ENCODE measurements at regions not wholly inside any gene's neighbourhood (a gene's known extent, or its start where the extent isn't known, plus 50 kb on each side); places are given as distances from the start of the nearest gene placed in this dataset.

DNA sequence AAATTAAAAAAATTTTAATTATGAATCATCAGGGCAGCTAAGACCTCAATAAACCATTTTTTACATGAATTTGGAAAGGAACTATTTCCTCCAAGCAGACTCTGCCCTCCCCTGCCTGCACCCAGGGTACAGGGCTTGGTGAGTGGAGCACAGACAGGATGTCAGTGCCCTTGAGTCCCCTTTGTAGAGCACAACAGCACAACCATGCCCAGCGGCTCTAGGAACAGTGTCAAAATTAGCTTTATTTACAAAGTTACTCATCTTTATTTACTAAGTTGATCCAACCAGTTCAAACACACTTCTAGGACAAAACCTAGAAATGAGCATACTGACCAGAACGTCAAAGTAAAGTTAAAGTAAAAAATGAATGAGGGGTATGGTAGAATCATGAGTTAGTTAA, 90.6 kb upstream of the TSC22D2 start:
- DNase-seq (ENCODE audit: low read depth): no peak
- TF ChIP-seq, protein P1, sequence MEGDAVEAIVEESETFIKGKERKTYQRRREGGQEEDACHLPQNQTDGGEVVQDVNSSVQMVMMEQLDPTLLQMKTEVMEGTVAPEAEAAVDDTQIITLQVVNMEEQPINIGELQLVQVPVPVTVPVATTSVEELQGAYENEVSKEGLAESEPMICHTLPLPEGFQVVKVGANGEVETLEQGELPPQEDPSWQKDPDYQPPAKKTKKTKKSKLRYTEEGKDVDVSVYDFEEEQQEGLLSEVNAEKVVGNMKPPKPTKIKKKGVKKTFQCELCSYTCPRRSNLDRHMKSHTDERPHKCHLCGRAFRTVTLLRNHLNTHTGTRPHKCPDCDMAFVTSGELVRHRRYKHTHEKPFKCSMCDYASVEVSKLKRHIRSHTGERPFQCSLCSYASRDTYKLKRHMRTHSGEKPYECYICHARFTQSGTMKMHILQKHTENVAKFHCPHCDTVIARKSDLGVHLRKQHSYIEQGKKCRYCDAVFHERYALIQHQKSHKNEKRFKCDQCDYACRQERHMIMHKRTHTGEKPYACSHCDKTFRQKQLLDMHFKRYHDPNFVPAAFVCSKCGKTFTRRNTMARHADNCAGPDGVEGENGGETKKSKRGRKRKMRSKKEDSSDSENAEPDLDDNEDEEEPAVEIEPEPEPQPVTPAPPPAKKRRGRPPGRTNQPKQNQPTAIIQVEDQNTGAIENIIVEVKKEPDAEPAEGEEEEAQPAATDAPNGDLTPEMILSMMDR (conservative IDR thresholded peaks at IDR 0.05; ENCODE audit: low read length): no peak
- H3K4me3 ChIP-seq (ENCODE audit: low read length): no peak overlapping the region

DNA sequence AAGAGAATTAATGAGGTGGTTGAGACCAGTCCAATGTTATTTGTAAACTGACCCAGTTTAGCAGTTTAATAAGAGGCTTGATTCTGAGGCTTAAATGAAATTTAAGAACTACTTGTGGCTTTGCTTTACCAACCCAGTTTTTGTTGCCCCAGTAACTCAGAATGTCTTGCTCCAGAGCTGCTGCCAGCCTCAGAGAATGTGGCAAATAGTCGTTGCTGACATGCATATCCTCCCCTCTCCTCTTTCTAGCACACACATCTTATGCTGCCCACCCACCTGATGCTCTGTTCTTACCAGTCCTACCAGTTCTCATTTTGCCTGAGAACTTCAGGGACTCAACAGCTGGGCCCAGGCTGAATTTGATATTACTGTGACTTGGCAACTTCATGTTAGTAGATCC, 92.4 kb upstream of the TSC22D2 start:
- no peak for DNase-seq (ENCODE audit: low read depth)
- H3K4me3 ChIP-seq (ENCODE audit: low read length): no peak overlapping the region
- TF ChIP-seq, protein P1 (conservative IDR thresholded peaks at IDR 0.05; ENCODE audit: low read length): no peak

DNA sequence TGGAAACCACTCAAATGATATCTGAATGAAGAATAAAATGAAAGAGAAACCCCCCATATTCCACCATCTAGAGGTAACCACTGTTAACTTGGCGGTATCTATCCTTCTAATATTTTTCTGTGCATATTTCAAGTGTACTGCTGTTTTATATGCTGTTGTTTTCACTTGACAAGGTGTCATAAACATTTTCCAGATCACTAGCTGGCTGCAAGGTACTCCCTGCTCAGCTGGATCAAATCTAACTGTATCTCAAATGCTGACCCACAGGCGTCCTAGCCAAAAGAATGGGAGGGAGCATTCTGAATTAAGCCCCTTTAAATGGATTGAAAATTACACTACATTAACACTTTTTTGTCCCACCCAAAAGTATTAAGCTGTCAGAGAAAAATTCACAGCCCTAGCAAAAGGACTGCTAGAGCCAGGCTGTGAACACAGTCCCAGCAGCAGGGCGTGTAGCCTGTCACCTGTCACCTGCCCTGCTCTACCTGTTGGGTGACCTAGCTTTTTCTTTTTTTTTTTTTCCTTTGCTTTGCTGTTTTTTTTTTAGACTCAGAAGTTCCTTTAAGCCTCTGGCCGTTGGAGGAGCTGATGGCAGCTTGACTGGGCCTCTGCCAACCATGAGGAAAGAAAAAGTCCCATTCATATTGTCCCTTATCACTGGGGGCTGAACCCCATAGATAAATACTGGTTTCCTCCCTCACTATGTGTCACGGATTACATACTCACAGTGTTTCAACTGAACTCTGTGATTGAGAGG, 93.7 kb upstream of the TSC22D2 start:
- no peak for DNase-seq (ENCODE audit: low read depth)

DNA sequence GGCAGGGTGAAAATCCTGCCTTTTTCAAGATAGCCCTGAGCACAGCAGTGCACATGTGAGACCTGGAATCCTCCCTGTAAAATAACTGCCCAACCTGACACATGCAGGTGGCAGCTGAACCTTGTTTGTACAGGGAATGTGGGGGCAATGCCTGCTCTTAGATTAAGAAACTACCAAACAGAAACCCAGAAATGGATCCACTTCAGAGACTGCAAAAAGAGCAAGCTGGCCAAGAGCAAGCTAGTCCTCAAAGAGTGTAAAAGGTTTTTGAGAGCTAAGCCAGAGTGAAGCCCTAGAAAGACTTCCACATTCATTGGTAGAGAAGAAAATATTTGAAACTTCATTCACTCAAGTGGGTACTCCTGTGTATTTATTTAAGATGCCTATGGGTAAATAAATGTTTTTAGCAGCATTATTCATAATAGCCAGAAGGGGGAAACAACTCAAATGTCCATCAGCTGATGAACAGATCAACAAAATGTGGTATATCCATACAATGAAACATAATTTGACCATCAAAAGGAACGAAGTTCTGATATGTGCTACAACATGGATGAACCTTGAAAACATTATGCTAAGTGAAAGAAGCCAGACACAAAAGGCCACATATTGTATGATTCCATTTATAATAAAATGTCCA, 96.0 kb upstream of the TSC22D2 start:
- no peak for DNase-seq (ENCODE audit: low read depth)
- TF ChIP-seq, protein P1 (conservative IDR thresholded peaks at IDR 0.05; ENCODE audit: low read length): 0 out of 2 replicates have a peak, but pooled peaks have one; percentile 1
- H3K4me3 ChIP-seq (ENCODE audit: low read length): no peak overlapping the region

More for the DNA sequence above, 93.7 kb upstream of the TSC22D2 start:
- TF ChIP-seq, protein P1 (conservative IDR thresholded peaks at IDR 0.05; ENCODE audit: low read length): no peak
- H3K4me3 ChIP-seq (ENCODE audit: low read length): no peak overlapping the region

DNA sequence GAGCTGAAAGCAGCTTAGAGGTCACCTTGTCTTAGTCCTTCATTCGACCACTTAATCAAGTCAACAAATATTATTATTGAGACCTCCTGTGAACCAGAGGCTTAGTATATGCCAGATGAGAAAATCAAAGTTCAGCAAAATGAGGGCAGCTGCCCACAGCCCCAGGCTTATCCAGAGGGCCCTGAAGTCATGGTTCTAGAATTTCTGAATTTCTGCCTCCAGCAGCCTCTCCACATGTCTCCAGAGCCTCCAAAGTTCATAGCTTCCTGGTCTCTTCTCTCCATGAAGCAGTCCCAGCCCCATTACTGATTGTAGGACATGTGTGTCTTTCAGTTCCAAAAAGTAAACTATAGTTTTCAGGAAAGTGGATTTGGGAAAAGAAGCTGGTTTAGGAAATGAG, 96.9 kb upstream of the TSC22D2 start:
- TF ChIP-seq, protein P1 (conservative IDR thresholded peaks at IDR 0.05; ENCODE audit: low read length): no peak
- no peak overlapping the region for H3K4me3 ChIP-seq (ENCODE audit: low read length)
- DNase-seq (ENCODE audit: low read depth): no peak

DNA sequence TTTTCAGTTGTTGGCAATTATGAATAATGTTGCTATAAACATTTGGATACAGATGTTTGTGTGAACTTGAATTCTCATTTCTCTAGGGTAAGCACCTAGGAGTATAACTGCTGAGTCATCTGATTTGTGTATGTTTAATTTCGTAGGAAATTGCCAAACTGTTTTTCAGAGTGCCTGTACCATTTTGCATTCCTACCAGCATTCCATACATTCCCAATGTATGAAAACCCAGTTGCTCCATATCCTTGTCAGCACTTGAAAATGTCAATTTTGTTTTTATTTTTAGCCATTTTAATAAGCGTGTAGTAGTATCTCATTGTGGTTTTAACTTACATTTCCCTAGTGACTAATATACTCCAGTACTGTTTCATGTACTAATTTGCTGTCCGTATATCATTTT, 98.5 kb upstream of the TSC22D2 start:
- H3K4me3 ChIP-seq (ENCODE audit: low read length): no peak overlapping the region
- TF ChIP-seq, protein P1 (conservative IDR thresholded peaks at IDR 0.05; ENCODE audit: low read length): no peak
- peak; percentile 89 for DNase-seq (ENCODE audit: low read depth)

DNA sequence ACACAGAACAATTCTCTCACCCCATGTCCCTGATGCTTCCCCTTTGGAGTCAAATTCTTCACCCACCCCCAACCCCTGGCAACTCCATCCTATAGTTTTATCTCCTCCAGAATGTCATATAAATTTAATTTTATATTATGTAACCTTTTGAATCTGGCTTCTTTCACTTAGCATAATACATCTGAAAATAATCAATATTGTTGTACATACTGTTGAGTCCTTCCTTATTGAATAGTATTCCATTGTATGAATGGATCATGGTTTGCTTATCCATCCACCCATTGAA, 98.9 kb upstream of the TSC22D2 start:
- H3K4me3 ChIP-seq (ENCODE audit: low read length): no peak overlapping the region
- DNase-seq (ENCODE audit: low read depth): no peak
- TF ChIP-seq, protein P1 (conservative IDR thresholded peaks at IDR 0.05; ENCODE audit: low read length): no peak

Measured in AG10803 (cell line).